ENCODE measurements at regions not wholly inside any gene's neighbourhood (a gene's known extent, or its start where the extent isn't known, plus 50 kb on each side); places are given as distances from the start of the nearest gene placed in this dataset.

GRCh38 chr13:88707646-88708045 lies 1036.5 kb downstream of the SLITRK5 start:
- H3K4me2 ChIP-seq, result no peak overlapping the region
- H3K27me3 Mint-ChIP-seq (ENCODE audit: insufficient read depth, low read depth, poor library complexity), result no peaks in the 10 kb centered on the region
- H3K4me3 Mint-ChIP-seq, result no peak overlapping the region
- H3K4me1 ChIP-seq (ENCODE audit: insufficient read depth), result peaks cover 4% of the 10 kb centered on the region
- 0 out of 3 replicates have a peak, but pooled peaks cover 3% of the 10 kb centered on the region for H3K9me3 Mint-ChIP-seq
- no peak overlapping the region for H3K27ac ChIP-seq (ENCODE audit: low read depth)
- no peak overlapping the region for H3K27ac Mint-ChIP-seq
- no peaks in the 10 kb centered on the region for H3F3A ChIP-seq (replicated peaks; ENCODE audit: low read depth)
- no peak overlapping the region for H3K4me3 ChIP-seq
- no peak for TF ChIP-seq ZNF114 (CRISPR knock-in tag; IDR thresholded peaks at IDR 0.05)
- no peak for TF ChIP-seq NANOG (IDR thresholded peaks at IDR 0.05; ENCODE audit: borderline replicate concordance)
- no peak for TF ChIP-seq CTCF (conservative IDR thresholded peaks at IDR 0.05; ENCODE audit: low read depth in 2 of 2)
- no peak for TF ChIP-seq JUNB (IDR thresholded peaks at IDR 0.05; ENCODE audit: unreplicated experiment)
- no peak for TF ChIP-seq POLR2AphosphoS5 (IDR thresholded peaks at IDR 0.05; ENCODE audit: low read depth)
- no peak for TF ChIP-seq ETS1 (IDR thresholded peaks at IDR 0.05)
- no peaks in the 10 kb centered on the region for H4K20me1 ChIP-seq (replicated peaks; ENCODE audit: insufficient read depth)
- no peak overlapping the region for H2AFZ ChIP-seq
- no peaks in the 10 kb centered on the region for H3K79me2 ChIP-seq (replicated peaks; ENCODE audit: insufficient read depth)
- no peaks in the 10 kb centered on the region for H3K27me3 ChIP-seq (ENCODE audit: insufficient read depth)
- no peaks in the 10 kb centered on the region for H3K36me3 ChIP-seq (ENCODE audit: insufficient read depth)
- no peak for ATAC-seq
- no peaks in the 10 kb centered on the region for H3K9me2 ChIP-seq (ENCODE audit: insufficient read depth)
- peaks cover 2% of the 10 kb centered on the region; the same call in 1 of the 3 replicates for H3K4me1 Mint-ChIP-seq
- no peaks in the 10 kb centered on the region for H3K36me3 Mint-ChIP-seq (ENCODE audit: low read depth)
- no peak for DNase-seq (ENCODE audit: low spot score)

GRCh38 chr13:88717946-88718345 lies 1046.8 kb downstream of the SLITRK5 start:
- Histone ChIP-seq H4K20me1 (replicated peaks; ENCODE audit: insufficient read depth) (no peaks in the 10 kb centered on the region), H3K9me2 (ENCODE audit: insufficient read depth) (peaks cover 4% of the 10 kb centered on the region; the same call in 1 of the 2 replicates), H3K4me2 (no peak overlapping the region), H3K27ac (ENCODE audit: low read depth) (no peak overlapping the region), H3K79me2 (replicated peaks; ENCODE audit: insufficient read depth) (no peaks in the 10 kb centered on the region), H3F3A (replicated peaks; ENCODE audit: low read depth) (no peaks in the 10 kb centered on the region), H3K4me1 (ENCODE audit: insufficient read depth) (no peaks in the 10 kb centered on the region), H3K4me3 (no peak overlapping the region), H3K27me3 (ENCODE audit: insufficient read depth) (no peaks in the 10 kb centered on the region), H2AFZ (no peak overlapping the region), H3K36me3 (ENCODE audit: insufficient read depth) (no peaks in the 10 kb centered on the region)
- ATAC-seq (no peak), DNase-seq (ENCODE audit: low spot score) (peak; percentile 2)
- no peaks in the 10 kb centered on the region for H3K27me3 Mint-ChIP-seq (ENCODE audit: insufficient read depth, low read depth, poor library complexity)
- no peaks in the 10 kb centered on the region; the same call in 2 of the 3 replicates for H3K4me1 Mint-ChIP-seq
- 0 out of 3 replicates have a peak, but pooled peaks cover 3% of the 10 kb centered on the region for H3K36me3 Mint-ChIP-seq (ENCODE audit: low read depth)
- H3K27ac Mint-ChIP-seq, result no peak overlapping the region
- no peaks in the 10 kb centered on the region; the same call in 2 of the 3 replicates for H3K9me3 Mint-ChIP-seq
- no peak overlapping the region for H3K4me3 Mint-ChIP-seq
- TF ChIP-seq JUNB (IDR thresholded peaks at IDR 0.05; ENCODE audit: unreplicated experiment) (no peak), EZH2phosphoT487 (IDR thresholded peaks at IDR 0.05; ENCODE audit: unreplicated experiment) (no peak), ZNF331 (CRISPR knock-in tag; IDR thresholded peaks at IDR 0.05; ENCODE audit: low read depth) (no peak), STAT1 (IDR thresholded peaks at IDR 0.05; ENCODE audit: unreplicated experiment) (no peak), ETS1 (IDR thresholded peaks at IDR 0.05) (no peak), REST (IDR thresholded peaks at IDR 0.05; ENCODE audit: unreplicated experiment) (no peak)

All from GM23338 (cell line).